ENCODE measurements at regions not wholly inside any gene's neighbourhood (a gene's known extent, or its start where the extent isn't known, plus 50 kb on each side); places are given as distances from the start of the nearest gene placed in this dataset.

DNA sequence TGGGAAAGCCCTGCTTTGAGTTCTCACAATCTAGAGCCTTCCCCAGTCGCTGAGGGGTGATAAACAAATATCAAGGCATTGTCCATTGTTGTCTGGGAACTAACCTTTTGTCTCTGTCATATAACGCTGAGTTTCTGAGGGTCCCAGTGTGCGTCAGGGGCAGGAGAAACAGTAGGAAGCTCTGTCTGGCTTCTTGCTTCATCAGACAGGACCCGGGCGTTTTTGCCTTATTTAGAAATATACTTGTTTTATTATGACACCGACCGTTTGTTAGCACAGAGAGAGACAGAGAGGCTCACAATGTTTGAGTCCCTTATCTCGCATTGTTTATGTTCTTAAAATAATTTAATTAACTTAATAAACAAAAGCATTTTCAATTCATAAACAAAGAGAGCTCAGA, 204.9 kb upstream of the GAS1 start:
- Histone ChIP-seq H3K27me3 (ENCODE audit: insufficient read depth, poor library complexity, severe bottlenecking) (peaks cover 12% of the 10 kb centered on the region), H3K27ac (replicated peaks) (no peak overlapping the region), H3K4me3 (replicated peaks; ENCODE audit: insufficient read depth, low read length) (no peak overlapping the region)
- no peak for DNase-seq (ENCODE audit: low read depth in 1 of 2, low spot score in 1 of 2)
- TF ChIP-seq POLR2AphosphoS5 (IDR thresholded peaks at IDR 0.05; ENCODE audit: low read depth) (no peak), SPI1 (IDR thresholded peaks at IDR 0.05; ENCODE audit: borderline replicate concordance, low read depth) (no peak), GABPA (IDR thresholded peaks at IDR 0.05; ENCODE audit: low read depth) (no peak)
- TF ChIP-seq, protein P1, sequence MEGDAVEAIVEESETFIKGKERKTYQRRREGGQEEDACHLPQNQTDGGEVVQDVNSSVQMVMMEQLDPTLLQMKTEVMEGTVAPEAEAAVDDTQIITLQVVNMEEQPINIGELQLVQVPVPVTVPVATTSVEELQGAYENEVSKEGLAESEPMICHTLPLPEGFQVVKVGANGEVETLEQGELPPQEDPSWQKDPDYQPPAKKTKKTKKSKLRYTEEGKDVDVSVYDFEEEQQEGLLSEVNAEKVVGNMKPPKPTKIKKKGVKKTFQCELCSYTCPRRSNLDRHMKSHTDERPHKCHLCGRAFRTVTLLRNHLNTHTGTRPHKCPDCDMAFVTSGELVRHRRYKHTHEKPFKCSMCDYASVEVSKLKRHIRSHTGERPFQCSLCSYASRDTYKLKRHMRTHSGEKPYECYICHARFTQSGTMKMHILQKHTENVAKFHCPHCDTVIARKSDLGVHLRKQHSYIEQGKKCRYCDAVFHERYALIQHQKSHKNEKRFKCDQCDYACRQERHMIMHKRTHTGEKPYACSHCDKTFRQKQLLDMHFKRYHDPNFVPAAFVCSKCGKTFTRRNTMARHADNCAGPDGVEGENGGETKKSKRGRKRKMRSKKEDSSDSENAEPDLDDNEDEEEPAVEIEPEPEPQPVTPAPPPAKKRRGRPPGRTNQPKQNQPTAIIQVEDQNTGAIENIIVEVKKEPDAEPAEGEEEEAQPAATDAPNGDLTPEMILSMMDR (IDR thresholded peaks at IDR 0.05; ENCODE audit: insufficient read depth, low read length): no peak
- TF ChIP-seq, protein P2, sequence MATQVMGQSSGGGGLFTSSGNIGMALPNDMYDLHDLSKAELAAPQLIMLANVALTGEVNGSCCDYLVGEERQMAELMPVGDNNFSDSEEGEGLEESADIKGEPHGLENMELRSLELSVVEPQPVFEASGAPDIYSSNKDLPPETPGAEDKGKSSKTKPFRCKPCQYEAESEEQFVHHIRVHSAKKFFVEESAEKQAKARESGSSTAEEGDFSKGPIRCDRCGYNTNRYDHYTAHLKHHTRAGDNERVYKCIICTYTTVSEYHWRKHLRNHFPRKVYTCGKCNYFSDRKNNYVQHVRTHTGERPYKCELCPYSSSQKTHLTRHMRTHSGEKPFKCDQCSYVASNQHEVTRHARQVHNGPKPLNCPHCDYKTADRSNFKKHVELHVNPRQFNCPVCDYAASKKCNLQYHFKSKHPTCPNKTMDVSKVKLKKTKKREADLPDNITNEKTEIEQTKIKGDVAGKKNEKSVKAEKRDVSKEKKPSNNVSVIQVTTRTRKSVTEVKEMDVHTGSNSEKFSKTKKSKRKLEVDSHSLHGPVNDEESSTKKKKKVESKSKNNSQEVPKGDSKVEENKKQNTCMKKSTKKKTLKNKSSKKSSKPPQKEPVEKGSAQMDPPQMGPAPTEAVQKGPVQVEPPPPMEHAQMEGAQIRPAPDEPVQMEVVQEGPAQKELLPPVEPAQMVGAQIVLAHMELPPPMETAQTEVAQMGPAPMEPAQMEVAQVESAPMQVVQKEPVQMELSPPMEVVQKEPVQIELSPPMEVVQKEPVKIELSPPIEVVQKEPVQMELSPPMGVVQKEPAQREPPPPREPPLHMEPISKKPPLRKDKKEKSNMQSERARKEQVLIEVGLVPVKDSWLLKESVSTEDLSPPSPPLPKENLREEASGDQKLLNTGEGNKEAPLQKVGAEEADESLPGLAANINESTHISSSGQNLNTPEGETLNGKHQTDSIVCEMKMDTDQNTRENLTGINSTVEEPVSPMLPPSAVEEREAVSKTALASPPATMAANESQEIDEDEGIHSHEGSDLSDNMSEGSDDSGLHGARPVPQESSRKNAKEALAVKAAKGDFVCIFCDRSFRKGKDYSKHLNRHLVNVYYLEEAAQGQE (IDR thresholded peaks at IDR 0.05; ENCODE audit: insufficient replicate concordance, low read depth): no peak

DNA sequence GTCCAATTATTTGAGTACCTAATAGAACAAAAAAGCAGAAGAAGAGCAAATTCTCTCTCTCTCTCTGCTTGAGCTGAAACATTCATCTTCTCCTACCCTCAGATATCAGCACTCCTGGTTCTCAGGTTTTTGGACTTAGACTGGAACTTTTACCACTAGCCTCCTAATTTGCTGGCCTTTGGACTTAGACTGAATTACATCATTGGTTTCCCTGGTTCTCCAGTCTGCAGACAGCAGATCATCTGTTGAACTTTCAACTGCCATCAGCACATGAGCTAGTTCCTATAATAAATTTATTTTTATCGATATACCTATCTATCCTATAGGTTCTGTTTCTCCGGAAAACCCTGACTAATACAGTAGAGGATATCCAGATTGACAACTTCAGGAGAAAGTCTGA, 208.9 kb upstream of the GAS1 start:
- Histone ChIP-seq H3K27me3 (ENCODE audit: insufficient read depth, poor library complexity, severe bottlenecking) (no peaks in the 10 kb centered on the region), H3K27ac (replicated peaks) (no peak overlapping the region), H3K4me3 (replicated peaks; ENCODE audit: insufficient read depth, low read length) (no peak overlapping the region)
- DNase-seq (ENCODE audit: low read depth in 1 of 2, low spot score in 1 of 2): no peak
- TF ChIP-seq, protein P2 (IDR thresholded peaks at IDR 0.05; ENCODE audit: insufficient replicate concordance, low read depth): no peak
- TF ChIP-seq, protein P1 (IDR thresholded peaks at IDR 0.05; ENCODE audit: insufficient read depth, low read length): no peak
- no peak for TF ChIP-seq POLR2AphosphoS5 (IDR thresholded peaks at IDR 0.05; ENCODE audit: low read depth)

- H3K27ac ChIP-seq (replicated peaks): no peak overlapping the region
- TF ChIP-seq, protein P1 (IDR thresholded peaks at IDR 0.05; ENCODE audit: insufficient read depth, low read length): no peak
- TF ChIP-seq GABPA (IDR thresholded peaks at IDR 0.05; ENCODE audit: low read depth) (no peak), POLR2AphosphoS5 (IDR thresholded peaks at IDR 0.05; ENCODE audit: low read depth) (no peak), SPI1 (IDR thresholded peaks at IDR 0.05; ENCODE audit: borderline replicate concordance, low read depth) (no peak)
- TF ChIP-seq, protein P2 (IDR thresholded peaks at IDR 0.05; ENCODE audit: insufficient replicate concordance, low read depth): no peak
- no peaks in the 10 kb centered on the region for H3K27me3 ChIP-seq (ENCODE audit: insufficient read depth, poor library complexity, severe bottlenecking)
- no peak overlapping the region for H3K4me3 ChIP-seq (replicated peaks; ENCODE audit: insufficient read depth, low read length)
- no peak for DNase-seq (ENCODE audit: low read depth in 1 of 2, low spot score in 1 of 2)
Measured at GRCh38 chr9:87157366-87158031, 210.2 kb upstream of the GAS1 start.
